GM20000 (cell line): ENCODE measurements at regions not wholly inside any gene's neighbourhood (a gene's known extent, or its start where the extent isn't known, plus 50 kb on each side); places are given as distances from the start of the nearest gene placed in this dataset.

Source experiments
- DNase-seq: peaks from one replicate; pipeline ENCODE4 v3.0.0; 2012; ENCODE audit warnings: low spot score
- CTCF ChIP-seq: IDR thresholded peaks from 2 replicates; pipeline ENCODE4 v1.5.1; 2012; ENCODE audit warnings: mild to moderate bottlenecking, control low read depth; ENCODE audit errors: extremely low read depth, missing control alignments

DNA sequence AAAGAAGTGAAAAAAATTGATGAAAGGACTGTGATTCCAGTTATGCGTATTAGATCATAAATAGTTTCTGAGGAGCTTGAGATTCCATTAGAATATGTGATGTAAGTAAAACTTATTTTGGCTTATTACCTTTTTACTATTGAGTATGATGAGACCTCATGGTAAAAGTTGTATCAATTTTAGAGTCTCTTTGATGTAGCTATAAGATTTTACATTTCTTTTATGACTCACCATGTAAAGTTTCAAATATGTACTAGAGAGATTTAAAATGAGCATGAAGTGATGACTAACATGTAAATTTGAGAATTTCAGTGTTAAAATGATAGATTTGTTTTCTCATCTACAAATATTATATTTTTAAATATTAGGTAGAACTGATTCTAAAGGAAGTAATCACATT lies 276.5 kb downstream of the OTUD1 start:
- TF ChIP-seq CTCF, result no peak

GRCh38 chr10:23717913-23718312 lies 279.0 kb downstream of the OTUD1 start:
- TF ChIP-seq CTCF, result no peak
- no peak for DNase-seq

More for the DNA sequence above, 276.5 kb downstream of the OTUD1 start:
- no peak for DNase-seq

- no peak for DNase-seq
- TF ChIP-seq CTCF, result no peak
Measured at GRCh38 chr10:23718946-23719345, 280.1 kb downstream of the OTUD1 start.

GRCh38 chr10:23723796-23724195 lies 284.9 kb downstream of the OTUD1 start:
- DNase-seq, result no peak
- no peak for TF ChIP-seq CTCF

- DNase-seq, result no peak
- no peak for TF ChIP-seq CTCF
Measured at GRCh38 chr10:23725548-23725947, 286.7 kb downstream of the OTUD1 start.

DNA sequence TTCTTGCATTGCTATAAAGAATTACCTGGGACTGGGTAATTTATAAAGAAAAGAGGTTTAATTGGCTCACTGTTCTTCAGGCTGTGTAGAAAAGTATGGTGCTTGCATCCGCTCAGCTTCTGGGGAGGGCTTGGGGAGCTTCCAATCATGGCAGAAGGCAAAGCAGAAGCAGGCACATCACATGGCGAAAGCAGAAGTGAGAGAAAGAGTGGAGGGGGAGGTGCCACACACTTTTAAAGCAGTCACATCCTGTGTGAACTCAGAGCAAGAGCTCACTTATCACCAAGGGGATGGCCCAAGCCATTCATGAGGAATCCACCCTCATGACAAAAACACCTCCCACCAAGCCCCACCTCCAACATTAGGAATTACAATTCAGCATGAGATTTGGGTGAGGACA lies 303.5 kb downstream of the OTUD1 start:
- TF ChIP-seq CTCF, result no peak
- no peak for DNase-seq

DNA sequence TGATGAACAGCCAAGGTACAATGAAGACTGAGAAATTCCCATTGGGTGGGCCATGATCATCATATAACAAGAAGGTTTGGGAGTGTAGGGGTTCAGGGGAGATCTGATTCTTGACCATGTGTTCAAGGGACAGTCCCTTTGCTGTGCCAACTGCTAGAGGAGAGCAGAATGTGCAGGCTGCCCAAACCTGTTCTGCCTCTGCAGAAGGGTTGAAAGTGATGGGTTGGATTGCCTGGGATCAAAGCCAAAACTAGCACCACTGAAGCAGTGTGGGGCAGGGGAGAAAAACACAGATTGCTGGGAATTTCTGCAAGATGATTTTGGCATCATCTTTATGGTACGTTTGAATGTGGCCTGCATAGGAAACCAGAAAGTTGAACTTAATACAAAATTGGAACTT lies 303.9 kb downstream of the OTUD1 start:
- DNase-seq, result no peak
- TF ChIP-seq CTCF, result no peak
